Tibial artery (tissue), 4 donors: ENCODE measurements at regions not wholly inside any gene's neighbourhood (a gene's known extent, or its start where the extent isn't known, plus 50 kb on each side); places are given as distances from the start of the nearest gene placed in this dataset.

Experiments used
- DNase-seq, 2 donors: peaks; one replicate each; pipeline ENCODE4 v3.0.0-alpha.2; 2019
- H3K27ac ChIP-seq, 2 donors: fragments of 200-600 bp; sonication (generic) in 1 of 2; 1 replicate in 1 of 2; 2 replicates in 1 of 2; pipeline ENCODE4 v1.5.1; 2018 to 2019; ENCODE audit warnings: mild to moderate bottlenecking in 1 of 2
- H3K27me3 ChIP-seq, 2 donors: fragments of 200-600 bp; sonication (generic) in 1 of 2; one replicate each; pipeline versions ENCODE4 v1.5.1 to v1.6.0; 2016 to 2019
- H3K36me3 ChIP-seq, 3 donors: fragments of 200-600 bp; sonication (generic) in 2 of 3; one replicate each; pipeline ENCODE4 v1.5.1; 2016 to 2019; ENCODE audit warnings: mild to moderate bottlenecking in 2 of 3
- H3K4me1 ChIP-seq, 4 donors: fragments of 200-600 bp; sonication (generic) in 2 of 4; 1 replicate in 3 of 4; 2 replicates in 1 of 4; pipeline ENCODE4 v1.5.1; 2016 to 2019
- H3K4me3 ChIP-seq, 2 donors: fragments of 200-600 bp; sonication (generic) in 1 of 2; 1 replicate in 1 of 2; 2 replicates in 1 of 2; pipeline ENCODE4 v1.5.1; 2018 to 2019; ENCODE audit warnings: mild to moderate bottlenecking in 2 of 2
- H3K9me3 ChIP-seq, 3 donors: fragments of 200-600 bp; sonication (generic) in 1 of 3; one replicate each; pipeline ENCODE4 v1.5.1; 2016 to 2019
- intact Hi-C: fragments of 100-400 bp; cut with DNase I; formaldehyde crosslinking; loops from one replicate; pipeline ENCODE4 v1.15.0; 2023; ENCODE audit warnings: low total_unique reads
- TF ChIP-seq, protein P1 (sequence below), 2 experiments: fragments of 200-600 bp in 1 of 2; fragments of 450-650 bp in 1 of 2; IDR thresholded peaks; one replicate each; pipeline ENCODE4 v1.5.1; 2017 to 2019; ENCODE audit warnings: antibody characterized with exemption in 2 of 2, mild to moderate bottlenecking in 1 of 2, moderate library complexity in 1 of 2

DNA sequence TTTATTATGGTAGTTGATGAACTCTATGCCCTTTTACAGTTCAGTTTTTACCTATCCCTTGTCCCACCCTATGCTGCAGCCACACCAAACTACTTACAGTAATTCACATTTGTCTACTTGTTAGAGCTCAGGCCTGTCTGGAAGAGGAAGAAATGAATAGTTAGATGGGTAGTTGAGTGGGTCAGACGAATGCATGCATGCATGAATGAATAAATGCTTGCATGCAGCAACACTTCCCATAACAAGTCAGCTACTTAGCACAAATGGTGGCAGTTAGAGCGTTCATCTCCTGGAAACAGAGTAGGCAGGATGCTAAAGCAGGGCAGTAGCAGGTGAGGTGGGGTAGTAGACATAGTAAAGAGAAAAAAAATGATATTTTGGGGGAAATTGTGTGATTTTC, 322.3 kb downstream of the NDFIP2 start:
- TF ChIP-seq, protein P1, sequence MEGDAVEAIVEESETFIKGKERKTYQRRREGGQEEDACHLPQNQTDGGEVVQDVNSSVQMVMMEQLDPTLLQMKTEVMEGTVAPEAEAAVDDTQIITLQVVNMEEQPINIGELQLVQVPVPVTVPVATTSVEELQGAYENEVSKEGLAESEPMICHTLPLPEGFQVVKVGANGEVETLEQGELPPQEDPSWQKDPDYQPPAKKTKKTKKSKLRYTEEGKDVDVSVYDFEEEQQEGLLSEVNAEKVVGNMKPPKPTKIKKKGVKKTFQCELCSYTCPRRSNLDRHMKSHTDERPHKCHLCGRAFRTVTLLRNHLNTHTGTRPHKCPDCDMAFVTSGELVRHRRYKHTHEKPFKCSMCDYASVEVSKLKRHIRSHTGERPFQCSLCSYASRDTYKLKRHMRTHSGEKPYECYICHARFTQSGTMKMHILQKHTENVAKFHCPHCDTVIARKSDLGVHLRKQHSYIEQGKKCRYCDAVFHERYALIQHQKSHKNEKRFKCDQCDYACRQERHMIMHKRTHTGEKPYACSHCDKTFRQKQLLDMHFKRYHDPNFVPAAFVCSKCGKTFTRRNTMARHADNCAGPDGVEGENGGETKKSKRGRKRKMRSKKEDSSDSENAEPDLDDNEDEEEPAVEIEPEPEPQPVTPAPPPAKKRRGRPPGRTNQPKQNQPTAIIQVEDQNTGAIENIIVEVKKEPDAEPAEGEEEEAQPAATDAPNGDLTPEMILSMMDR (IDR thresholded peaks at IDR 0.05) = no peak
- Histone ChIP-seq H3K27me3 (no peaks in the 10 kb centered on the region), H3K9me3 (no peaks in the 10 kb centered on the region), H3K27ac (no peak overlapping the region), H3K4me1 (no peaks in the 10 kb centered on the region), H3K36me3 (no peaks in the 10 kb centered on the region), H3K4me3 (no peak overlapping the region)
- intact Hi-C loops = no loop called here
- no peak for DNase-seq

DNA sequence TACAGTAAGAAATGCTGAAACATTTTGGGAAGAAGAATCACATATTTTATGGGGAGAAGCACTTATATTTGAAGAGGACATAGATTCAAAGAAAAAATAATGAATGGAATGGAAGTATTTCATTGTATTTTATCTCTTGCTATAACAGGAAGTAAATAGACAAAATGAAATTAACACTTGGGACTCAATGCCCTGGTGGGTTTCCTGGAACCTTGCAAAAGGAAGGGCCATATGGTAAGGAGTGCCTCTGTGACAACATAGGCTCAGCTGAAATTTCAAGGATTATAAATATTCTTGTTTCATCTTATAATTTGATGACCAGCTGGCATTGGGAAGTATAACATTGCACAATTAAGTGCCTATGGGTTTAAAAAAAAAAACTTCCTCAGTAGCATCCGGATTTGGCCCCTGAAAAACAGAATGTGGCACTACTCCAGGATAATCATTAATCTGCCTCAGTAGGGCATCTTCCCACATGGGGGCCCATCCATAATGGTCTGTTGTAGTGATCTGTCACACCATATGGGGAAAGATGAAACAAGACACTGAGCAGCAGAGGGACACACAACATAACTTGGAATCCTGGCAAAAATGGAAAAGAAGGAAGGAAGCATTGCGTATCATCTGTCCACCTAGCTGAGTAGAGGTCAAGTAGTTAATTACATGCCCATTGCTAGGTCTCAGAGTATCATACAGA, 321.6 kb downstream of the NDFIP2 start:
- H3K4me3 ChIP-seq = no peak overlapping the region
- no peaks in the 10 kb centered on the region for H3K36me3 ChIP-seq
- H3K27me3 ChIP-seq = no peaks in the 10 kb centered on the region
- no peak overlapping the region for H3K27ac ChIP-seq
- intact Hi-C loops = no loop called here
- H3K4me1 ChIP-seq = no peaks in the 10 kb centered on the region
- TF ChIP-seq, protein P1 (IDR thresholded peaks at IDR 0.05) = no peak
- DNase-seq = no peak
- no peaks in the 10 kb centered on the region for H3K9me3 ChIP-seq

DNA sequence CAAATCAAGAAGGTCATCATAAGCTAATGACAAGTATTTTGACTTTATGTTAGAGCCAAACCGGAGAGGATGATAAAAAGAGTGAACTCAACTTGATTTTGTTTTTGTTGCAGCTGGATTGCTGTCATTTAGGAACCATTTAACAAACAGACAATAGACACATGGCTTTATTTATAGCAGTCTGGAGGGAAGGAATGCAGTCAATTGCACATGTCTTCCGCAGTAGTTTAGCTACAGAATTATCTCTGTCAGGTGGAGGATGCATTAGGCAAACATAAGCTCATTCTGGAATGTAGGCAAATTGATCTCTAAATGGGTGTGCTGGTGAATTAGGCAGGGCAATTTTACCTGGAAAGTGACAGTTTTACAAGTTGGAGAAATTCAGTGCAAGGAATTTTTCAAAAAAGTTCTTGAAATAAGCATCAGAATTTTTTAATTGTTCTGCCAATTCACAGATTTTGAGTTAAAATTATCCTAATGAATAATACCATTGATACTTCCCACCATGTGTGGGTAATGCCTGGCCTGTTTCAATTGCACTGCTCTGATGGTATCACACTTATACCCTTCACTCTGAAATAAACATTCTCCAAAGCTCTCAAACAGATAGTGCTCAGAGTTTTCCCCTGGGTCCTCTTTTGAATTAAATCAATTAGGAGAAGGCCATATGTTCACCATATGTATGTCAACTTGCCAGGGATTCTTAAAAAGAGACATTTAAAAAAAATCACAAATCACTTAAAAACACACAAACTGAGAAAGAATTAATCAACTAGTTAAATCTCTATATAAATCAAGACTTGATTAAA, 318.3 kb downstream of the NDFIP2 start:
- Histone ChIP-seq H3K4me3 (no peak overlapping the region), H3K27ac (no peak overlapping the region), H3K36me3 (no peaks in the 10 kb centered on the region), H3K9me3 (no peaks in the 10 kb centered on the region), H3K27me3 (no peaks in the 10 kb centered on the region), H3K4me1 (no peaks in the 10 kb centered on the region)
- TF ChIP-seq, protein P1 (IDR thresholded peaks at IDR 0.05) = no peak
- intact Hi-C loops = no loop called here
- no peak for DNase-seq

DNA sequence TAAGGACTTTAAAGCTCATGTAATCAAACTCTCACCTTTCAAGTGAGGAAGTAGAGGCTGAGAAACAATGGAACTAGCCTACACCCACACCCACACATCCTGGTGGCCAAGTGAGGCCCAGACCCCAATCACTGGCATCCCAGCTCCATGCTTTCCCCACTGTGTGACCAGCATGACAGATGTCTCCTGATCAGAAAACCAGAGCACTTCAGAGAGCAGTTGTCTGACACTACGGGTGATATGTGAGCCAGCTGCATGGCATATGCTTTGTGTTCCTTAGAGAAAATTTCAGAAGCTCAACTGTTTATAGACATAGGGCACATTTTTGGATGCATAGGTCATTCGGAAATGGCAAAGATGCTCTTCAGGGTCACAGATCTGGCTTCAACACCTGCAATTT, 315.2 kb downstream of the NDFIP2 start:
- DNase-seq = no peak
- Histone ChIP-seq H3K36me3 (no peaks in the 10 kb centered on the region), H3K27me3 (no peaks in the 10 kb centered on the region), H3K9me3 (no peaks in the 10 kb centered on the region), H3K4me3 (no peak overlapping the region), H3K4me1 (no peaks in the 10 kb centered on the region), H3K27ac (no peak overlapping the region)
- intact Hi-C loops = no loop called here
- TF ChIP-seq, protein P1 (IDR thresholded peaks at IDR 0.05) = no peak

DNA sequence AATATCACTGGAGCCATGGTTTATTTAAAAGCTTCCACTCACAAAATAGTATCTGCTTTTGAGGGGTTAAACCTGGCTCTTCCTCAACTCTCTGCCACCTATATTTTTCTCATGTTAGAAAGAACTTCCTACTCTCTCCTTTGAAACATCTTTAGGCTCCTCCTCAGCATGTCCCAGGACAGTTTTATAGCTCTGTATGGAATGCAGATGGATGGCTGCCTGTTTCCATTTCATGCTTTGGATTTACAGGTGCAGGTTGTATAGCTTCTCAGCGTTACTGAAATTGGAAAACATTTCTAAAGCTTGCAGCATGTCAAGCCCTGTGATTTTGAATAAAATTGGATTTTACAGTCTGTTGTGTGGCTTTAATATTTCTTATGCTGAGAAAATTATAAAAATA, 314.0 kb downstream of the NDFIP2 start:
- Histone ChIP-seq H3K27me3 (no peaks in the 10 kb centered on the region), H3K27ac (no peak overlapping the region), H3K36me3 (no peaks in the 10 kb centered on the region), H3K4me3 (no peak overlapping the region), H3K9me3 (peaks cover 0 to 7% (median 0%) of the 10 kb centered on the region in 3 donors), H3K4me1 (no peaks in the 10 kb centered on the region)
- TF ChIP-seq, protein P1 (IDR thresholded peaks at IDR 0.05) = no peak
- DNase-seq = no peak
- intact Hi-C loops = no loop called here
